Loucy (cell line): ENCODE measurements at regions not wholly inside any gene's neighbourhood (a gene's known extent, or its start where the extent isn't known, plus 50 kb on each side); places are given as distances from the start of the nearest gene placed in this dataset.

ENCODE experiments used
- H2AFZ ChIP-seq: fragments of 200-600 bp; sonication (generic); 2 replicates; pipeline ENCODE4 v1.6.0; 2016; ENCODE audit warnings: antibody characterized with exemption, mild to moderate bottlenecking, low read length, moderate library complexity
- H3F3A ChIP-seq: fragments of 200-600 bp; 2 replicates; pipeline ENCODE4 v1.6.0; 2016; ENCODE audit warnings: antibody characterized with exemption, low read depth, mild to moderate bottlenecking
- H3K27me3 ChIP-seq: fragments of 200-600 bp; sonication (generic); 2 replicates; pipeline ENCODE4 v1.6.1; 2014; ENCODE audit warnings: low read length, mild to moderate bottlenecking; ENCODE audit not compliant: insufficient read depth, poor library complexity, severe bottlenecking
- H3K36me3 ChIP-seq: fragments of 200-600 bp; sonication (generic); 2 replicates; pipeline ENCODE4 v1.6.1; 2016; ENCODE audit warnings: low read length; ENCODE audit not compliant: insufficient read depth
- H3K4me1 ChIP-seq: fragments of 200-600 bp; sonication (generic); 2 replicates; pipeline ENCODE4 v1.5.1; 2014; ENCODE audit warnings: low read length, mild to moderate bottlenecking; ENCODE audit not compliant: insufficient read depth, poor library complexity, severe bottlenecking
- H3K4me2 ChIP-seq: fragments of 200-600 bp; sonication (generic); 2 replicates; pipeline ENCODE4 v1.6.0; 2014; ENCODE audit warnings: antibody characterized with exemption, low read length, low read depth, mild to moderate bottlenecking; ENCODE audit not compliant: poor library complexity, severe bottlenecking
- H3K4me3 ChIP-seq: fragments of 200-600 bp; sonication (generic); 2 replicates; pipeline ENCODE4 v1.5.1; 2014; ENCODE audit warnings: low read length, mild to moderate bottlenecking, mixed read lengths; ENCODE audit not compliant: poor library complexity, severe bottlenecking
- H3K79me2 ChIP-seq: fragments of 200-600 bp; sonication (generic); 2 replicates; pipeline ENCODE4 v1.6.1; 2014; ENCODE audit warnings: low read length; ENCODE audit not compliant: insufficient read depth
- H3K9ac ChIP-seq: fragments of 200-600 bp; sonication (generic); 2 replicates; pipeline ENCODE4 v1.6.0; 2014; ENCODE audit warnings: mild to moderate bottlenecking, low read depth, low read length, moderate library complexity; ENCODE audit not compliant: poor library complexity, severe bottlenecking
- H3K9me2 ChIP-seq: fragments of 200-600 bp; sonication (generic); replicated peaks from 2 replicates; pipeline ENCODE4 v1.6.1; 2016; ENCODE audit warnings: low read depth, low read length, mixed read lengths
- H3K9me3 ChIP-seq: fragments of 200-600 bp; sonication (generic); 2 replicates; pipeline ENCODE4 v1.6.1; 2014; ENCODE audit warnings: mild to moderate bottlenecking, antibody characterized with exemption, low read length, low read depth; ENCODE audit not compliant: insufficient read depth
- H4K20me1 ChIP-seq: fragments of 200-600 bp; sonication (generic); 2 replicates; pipeline ENCODE4 v1.6.0; 2014; ENCODE audit warnings: antibody characterized with exemption, low read length, mild to moderate bottlenecking; ENCODE audit not compliant: insufficient read depth, poor library complexity, severe bottlenecking
- EZH2phosphoT487 ChIP-seq: fragments of 200-600 bp; IDR thresholded peaks from 2 replicates; pipeline ENCODE4 v1.6.1; 2018; ENCODE audit warnings: antibody characterized with exemption, mild to moderate bottlenecking, moderate library complexity, borderline replicate concordance
- TF ChIP-seq, protein P1 (sequence below): fragments of 200-600 bp; sonication (generic); conservative IDR thresholded peaks from 2 replicates; pipeline ENCODE4 v1.5.1; 2014; ENCODE audit warnings: mild to moderate bottlenecking, antibody characterized with exemption, low read length

DNA sequence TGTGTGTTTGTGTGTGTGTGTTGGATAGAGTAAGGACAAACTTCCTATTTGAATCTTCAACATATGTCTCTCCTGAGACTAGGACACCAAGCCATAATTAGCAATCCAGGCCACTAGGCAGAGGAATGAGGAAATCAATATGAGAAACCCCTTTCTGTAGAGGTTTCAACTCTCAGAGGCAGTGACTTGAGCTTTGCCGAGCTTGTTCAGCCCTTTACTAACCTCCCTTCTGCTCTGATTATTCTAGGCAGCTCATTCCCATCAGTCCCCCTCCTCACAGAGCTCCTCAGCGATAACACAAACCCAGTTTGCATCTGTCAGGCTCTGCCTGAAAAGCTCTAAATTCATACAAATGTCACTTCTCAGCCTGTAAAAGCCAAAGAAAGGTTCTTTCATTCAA lies 1030.3 kb downstream of the CDH8 start:
- Histone ChIP-seq H3K9ac (no peak overlapping the region), H3K27me3 (no peaks in the 10 kb centered on the region), H3K79me2 (no peaks in the 10 kb centered on the region), H3K9me3 (no peaks in the 10 kb centered on the region), H3K4me3 (no peak overlapping the region), H3K4me1 (no peaks in the 10 kb centered on the region), H3K4me2 (no peak overlapping the region), H2AFZ (no peak overlapping the region), H3F3A (no peaks in the 10 kb centered on the region), H4K20me1 (no peaks in the 10 kb centered on the region), H3K36me3 (no peaks in the 10 kb centered on the region), H3K9me2 (no peaks in the 10 kb centered on the region)
- TF ChIP-seq, protein P1, sequence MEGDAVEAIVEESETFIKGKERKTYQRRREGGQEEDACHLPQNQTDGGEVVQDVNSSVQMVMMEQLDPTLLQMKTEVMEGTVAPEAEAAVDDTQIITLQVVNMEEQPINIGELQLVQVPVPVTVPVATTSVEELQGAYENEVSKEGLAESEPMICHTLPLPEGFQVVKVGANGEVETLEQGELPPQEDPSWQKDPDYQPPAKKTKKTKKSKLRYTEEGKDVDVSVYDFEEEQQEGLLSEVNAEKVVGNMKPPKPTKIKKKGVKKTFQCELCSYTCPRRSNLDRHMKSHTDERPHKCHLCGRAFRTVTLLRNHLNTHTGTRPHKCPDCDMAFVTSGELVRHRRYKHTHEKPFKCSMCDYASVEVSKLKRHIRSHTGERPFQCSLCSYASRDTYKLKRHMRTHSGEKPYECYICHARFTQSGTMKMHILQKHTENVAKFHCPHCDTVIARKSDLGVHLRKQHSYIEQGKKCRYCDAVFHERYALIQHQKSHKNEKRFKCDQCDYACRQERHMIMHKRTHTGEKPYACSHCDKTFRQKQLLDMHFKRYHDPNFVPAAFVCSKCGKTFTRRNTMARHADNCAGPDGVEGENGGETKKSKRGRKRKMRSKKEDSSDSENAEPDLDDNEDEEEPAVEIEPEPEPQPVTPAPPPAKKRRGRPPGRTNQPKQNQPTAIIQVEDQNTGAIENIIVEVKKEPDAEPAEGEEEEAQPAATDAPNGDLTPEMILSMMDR, result no peak
- TF ChIP-seq EZH2phosphoT487, result no peak

DNA sequence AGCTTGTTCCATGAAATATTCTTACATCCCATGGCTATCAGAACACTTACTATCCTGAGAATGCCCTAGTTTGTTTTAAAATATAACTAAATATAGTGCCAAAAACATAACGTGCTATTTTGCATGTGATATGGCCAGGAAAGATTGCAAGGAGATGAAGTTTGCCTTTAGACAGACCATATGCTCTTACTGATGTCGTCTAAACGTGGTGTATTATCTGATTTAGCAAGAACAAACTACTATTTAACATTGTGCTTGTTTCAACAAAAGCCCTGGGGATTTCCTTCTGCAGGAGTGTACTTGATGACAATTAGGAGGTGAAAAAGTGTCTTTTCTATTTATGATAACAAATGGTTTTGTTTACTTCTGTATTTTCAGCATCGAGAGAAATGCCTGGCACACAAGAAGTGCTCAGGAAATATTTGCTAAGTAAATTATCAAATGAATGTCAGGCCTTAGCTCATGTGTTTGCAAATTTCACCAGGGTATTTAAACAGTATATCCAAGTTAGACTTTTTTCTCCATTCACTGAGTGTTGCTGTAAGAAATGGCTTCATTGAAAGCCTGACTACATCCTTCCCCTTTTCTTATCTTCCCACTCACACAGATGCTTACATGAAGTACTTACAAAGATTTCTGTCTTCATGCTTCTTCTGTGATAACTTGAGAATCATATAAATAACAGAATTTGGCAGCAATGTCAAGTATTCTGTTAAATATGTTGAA lies 1033.6 kb downstream of the CDH8 start:
- H3K27me3 ChIP-seq, result no peaks in the 10 kb centered on the region
- H3K36me3 ChIP-seq, result no peaks in the 10 kb centered on the region
- no peak overlapping the region for H3K4me2 ChIP-seq
- TF ChIP-seq EZH2phosphoT487, result no peak
- TF ChIP-seq, protein P1, result no peak
- no peaks in the 10 kb centered on the region for H3K9me3 ChIP-seq
- H3K4me3 ChIP-seq, result no peak overlapping the region
- H2AFZ ChIP-seq, result no peak overlapping the region
- no peaks in the 10 kb centered on the region for H3K9me2 ChIP-seq
- H3K79me2 ChIP-seq, result no peaks in the 10 kb centered on the region
- no peaks in the 10 kb centered on the region for H3F3A ChIP-seq
- no peaks in the 10 kb centered on the region for H3K4me1 ChIP-seq
- no peaks in the 10 kb centered on the region for H4K20me1 ChIP-seq
- H3K9ac ChIP-seq, result no peak overlapping the region

DNA sequence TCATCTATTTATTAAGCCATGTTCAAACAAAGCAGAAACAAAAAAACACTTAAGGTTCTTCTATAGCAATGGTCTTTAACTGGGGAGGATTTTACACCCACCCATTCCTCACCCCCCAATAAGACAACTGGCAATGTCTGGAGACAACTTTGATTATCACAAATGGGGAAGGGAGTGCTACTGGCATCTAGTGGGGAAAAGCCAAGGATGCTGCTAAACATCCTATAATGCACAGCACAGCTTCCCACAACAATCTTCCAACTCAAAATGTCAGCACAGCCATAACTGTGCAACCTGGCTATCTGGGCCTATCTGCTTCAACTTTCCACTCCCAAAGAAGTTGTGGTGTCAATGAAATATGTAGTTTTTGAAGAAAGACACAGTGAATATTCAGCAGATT lies 1044.4 kb downstream of the CDH8 start:
- Histone ChIP-seq H3K4me3 (no peak overlapping the region), H3F3A (no peaks in the 10 kb centered on the region), H2AFZ (no peak overlapping the region), H3K79me2 (no peaks in the 10 kb centered on the region), H3K36me3 (no peaks in the 10 kb centered on the region), H3K9me2 (no peaks in the 10 kb centered on the region), H3K9ac (no peak overlapping the region), H3K9me3 (no peaks in the 10 kb centered on the region), H3K4me2 (no peak overlapping the region), H4K20me1 (no peaks in the 10 kb centered on the region), H3K4me1 (no peaks in the 10 kb centered on the region), H3K27me3 (no peaks in the 10 kb centered on the region)
- TF ChIP-seq EZH2phosphoT487, result no peak
- TF ChIP-seq, protein P1, result no peak
